LNCAP (cell line): ENCODE measurements at regions not wholly inside any gene's neighbourhood (a gene's known extent, or its start where the extent isn't known, plus 50 kb on each side); places are given as distances from the start of the nearest gene placed in this dataset.
A peak's percentile ranks its signal among the peaks of the same experiment; 100 is the strongest.

Experiments
- CTCF ChIP-seq: fragments of 450-650 bp; IDR thresholded peaks from 2 replicates; pipeline ENCODE4 v1.5.1; 2017; ENCODE audit warnings: mild to moderate bottlenecking

DNA sequence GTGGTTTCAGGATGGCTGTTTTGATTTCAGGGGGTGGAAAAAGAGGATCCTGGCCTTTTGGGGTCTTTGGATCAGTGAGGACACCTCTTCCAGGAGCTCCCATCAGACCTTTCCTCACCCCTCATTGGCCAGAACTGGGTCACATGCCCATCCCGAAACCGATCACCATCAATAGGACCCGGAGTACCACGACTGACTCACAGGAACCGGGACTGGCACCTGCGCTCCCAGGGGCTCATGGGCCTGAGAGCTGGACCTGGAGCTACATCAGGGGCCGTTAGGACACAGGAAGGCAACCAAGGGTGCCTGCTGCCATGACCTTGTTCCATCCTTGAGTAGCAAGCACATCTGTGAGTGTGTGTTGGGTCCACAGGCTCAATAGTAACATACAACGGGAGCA lies 180.4 kb downstream of the BMP7 start:
- TF ChIP-seq CTCF: no peak

- TF ChIP-seq CTCF: no peak
Observed at GRCh38 chr20:57087102-57087501, 179.3 kb downstream of the BMP7 start.

DNA sequence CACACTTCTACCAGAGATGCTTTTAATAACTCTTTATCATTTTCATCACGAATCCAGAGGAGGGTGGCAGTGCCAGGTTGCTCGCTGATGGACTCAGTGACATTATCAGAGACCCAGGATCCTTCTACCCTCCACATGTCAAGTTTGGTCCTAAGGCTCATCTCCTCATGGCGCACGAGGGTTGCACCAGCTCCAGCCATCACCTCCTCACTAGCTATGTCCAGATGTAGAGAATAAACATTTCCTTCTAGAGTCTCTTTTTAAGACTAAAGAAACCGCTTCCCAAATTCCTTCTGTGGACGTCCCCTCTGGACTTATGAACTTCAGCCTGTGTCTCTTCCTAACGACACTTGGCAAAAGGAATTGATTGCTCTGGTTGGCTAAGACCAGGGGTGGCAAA lies 178.7 kb downstream of the BMP7 start:
- no peak for TF ChIP-seq CTCF

DNA sequence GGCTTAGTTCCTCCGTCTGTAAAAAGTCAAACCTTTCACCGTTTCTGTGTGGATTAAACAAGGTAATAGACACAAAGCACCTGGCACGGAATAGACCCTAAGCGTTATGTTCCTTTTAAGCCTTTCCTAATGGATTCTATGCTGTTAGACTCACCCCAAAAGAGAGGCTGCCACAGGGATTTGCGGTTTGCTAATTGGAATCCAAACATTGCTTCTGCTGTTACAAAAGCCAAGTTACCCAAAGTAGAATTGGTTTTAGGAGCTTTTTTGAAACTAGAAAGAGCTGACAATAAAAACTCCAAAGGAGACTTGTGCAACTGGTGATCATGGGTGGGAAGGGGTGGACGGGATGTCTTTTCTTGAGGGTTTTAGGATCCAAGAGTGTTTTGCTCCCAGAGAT lies 178.0 kb downstream of the BMP7 start:
- TF ChIP-seq CTCF: no peak

DNA sequence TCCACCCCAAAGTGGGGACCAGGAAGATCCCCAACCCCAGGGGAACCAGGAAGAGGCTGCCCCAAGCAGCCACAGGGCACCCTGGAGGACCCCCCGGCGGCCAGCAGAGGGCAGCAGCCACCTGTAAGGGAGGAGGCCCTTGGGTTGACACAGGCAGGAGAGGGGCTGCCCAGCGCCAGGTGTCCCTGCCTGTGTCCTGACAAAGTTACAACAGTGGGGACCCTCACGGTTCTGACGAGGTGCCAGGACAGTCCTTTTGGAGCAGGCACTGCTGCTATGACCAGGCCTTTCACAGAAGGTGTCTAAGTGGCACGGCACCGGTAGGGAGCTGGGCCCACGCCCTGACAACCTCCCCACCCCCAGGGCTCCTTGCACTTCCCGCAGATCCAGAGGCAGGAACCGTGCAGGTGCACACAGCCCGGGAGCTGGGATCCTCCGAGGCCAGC lies 176.7 kb downstream of the BMP7 start:
- TF ChIP-seq CTCF: peak; percentile 98

DNA sequence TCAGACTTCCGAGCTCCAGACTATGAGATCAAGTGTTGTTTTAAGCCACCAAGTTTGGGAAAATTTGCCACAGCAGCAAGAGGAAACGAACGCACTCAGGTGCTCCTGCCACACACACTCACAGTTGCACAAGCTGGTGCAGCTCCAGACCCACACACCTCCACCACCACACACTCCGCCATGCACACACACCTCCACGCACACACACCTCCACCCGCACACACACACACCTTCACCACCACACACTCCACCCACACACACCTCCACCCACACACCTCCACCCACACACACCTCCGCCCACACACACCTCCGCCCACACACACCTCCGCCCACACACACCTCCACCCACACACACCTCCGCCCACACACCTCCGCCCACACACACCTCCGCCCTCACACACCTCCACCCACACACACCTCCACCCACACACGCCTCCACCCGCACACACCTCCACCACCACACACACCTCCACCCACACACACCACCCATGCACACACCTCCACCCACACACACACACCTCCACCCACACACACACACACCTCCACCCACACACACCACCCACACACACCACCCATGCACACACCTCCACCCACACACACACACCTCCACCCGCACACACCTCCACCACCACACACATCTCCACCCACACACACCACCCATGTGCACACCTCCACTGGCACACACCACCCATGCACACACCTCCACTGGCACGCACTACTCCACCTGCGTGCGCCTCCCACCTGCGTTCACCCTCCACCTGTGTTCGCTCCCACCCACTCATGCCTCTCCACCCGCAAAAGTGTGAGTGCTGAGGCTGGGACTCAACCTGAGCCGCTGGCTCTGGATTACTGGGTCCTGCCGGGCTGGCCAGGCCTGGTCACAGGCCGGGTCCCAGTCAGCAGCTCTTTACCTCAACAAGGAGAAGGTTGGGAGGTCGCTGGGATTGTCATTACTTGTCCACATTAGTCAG lies 175.6 kb downstream of the BMP7 start:
- TF ChIP-seq CTCF: no peak

GRCh38 chr20:57091748-57092111 lies 174.7 kb downstream of the BMP7 start:
- TF ChIP-seq CTCF: no peak
